SHP77 treated with DMSO at 0.1 percent for 48 hours (cell line): ENCODE measurements at regions not wholly inside any gene's neighbourhood (a gene's known extent, or its start where the extent isn't known, plus 50 kb on each side); places are given as distances from the start of the nearest gene placed in this dataset.
"Not testable (repeated sequence)": the region's sequence is repeated elsewhere in the genome, so short reads cannot be mapped to it uniquely, and the experiment has no call there.

Experiments used
- DNase-seq: peaks from one replicate; lab custom pipeline; 2025; lab: John Stamatoyannopoulos, UW

DNA sequence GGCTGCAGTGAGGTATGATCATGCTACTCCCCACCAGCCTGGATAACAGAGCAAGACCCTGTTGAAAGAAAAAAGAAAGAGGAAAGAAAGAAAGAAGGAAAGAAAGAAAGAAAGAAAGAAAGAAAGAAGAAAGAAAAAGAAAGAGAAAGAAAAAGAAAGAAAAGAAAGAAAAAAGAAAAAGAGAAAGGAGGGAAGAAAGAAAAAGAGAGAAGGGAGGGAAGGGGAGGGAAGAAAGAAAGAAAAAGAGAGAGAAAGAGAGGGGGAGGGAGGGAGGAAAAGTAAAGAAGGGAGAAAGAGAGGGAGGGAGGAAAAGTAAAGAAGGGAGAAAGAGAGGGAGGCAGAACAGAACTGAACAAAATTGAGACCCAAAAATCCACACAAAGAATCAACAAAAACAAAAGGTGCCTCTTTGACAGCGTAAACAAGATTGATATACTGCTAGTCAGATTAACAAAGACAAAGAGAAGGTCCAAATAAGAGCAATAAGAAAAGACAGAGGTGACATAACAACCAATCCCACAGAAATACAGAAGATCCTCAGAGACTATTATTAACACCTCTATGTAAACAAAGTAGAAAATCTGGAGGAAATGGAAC is 293.9 kb upstream of the AMIGO2 start:
- no peak for DNase-seq

DNA sequence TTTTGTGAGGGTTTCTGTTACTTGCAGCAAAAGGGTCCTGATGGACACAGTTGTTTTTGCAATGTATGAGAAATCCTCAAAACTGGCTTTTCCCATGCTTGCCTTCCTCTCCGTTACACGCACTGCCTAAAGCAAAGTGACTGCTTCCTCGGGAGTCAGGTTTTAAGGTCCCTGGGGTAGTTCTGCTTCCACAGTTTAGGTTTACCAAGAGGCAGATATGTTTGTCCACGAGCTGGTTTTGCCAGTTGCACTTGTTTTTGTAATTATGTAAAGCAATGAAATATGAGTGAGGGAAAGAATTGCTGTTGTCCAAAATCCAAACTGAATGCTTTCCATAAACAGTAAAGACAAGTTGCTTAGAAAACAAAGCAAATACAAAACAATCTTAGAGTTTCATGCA is 290.7 kb upstream of the AMIGO2 start:
- DNase-seq = no peak

DNA sequence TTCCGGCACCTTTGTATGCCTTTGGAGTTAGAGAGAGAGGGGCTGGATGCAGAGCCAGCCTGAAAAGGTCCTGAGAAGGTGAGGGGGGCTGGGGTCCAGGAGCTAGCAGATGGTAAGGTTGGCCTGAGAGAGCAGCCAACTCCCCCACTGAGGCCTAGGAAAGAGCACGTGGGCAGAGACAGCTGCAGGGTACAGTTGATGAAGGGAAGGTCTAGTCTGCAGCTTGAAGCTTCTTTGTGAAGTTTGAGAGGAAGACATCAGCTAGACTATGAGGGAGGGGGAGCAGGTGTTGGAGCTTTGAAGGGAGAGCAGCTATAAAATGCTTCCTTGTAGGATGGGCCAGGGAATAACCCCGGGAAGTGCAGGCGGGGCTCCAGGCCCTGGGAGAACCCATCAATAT is 289.3 kb upstream of the AMIGO2 start:
- DNase-seq = no peak

DNA sequence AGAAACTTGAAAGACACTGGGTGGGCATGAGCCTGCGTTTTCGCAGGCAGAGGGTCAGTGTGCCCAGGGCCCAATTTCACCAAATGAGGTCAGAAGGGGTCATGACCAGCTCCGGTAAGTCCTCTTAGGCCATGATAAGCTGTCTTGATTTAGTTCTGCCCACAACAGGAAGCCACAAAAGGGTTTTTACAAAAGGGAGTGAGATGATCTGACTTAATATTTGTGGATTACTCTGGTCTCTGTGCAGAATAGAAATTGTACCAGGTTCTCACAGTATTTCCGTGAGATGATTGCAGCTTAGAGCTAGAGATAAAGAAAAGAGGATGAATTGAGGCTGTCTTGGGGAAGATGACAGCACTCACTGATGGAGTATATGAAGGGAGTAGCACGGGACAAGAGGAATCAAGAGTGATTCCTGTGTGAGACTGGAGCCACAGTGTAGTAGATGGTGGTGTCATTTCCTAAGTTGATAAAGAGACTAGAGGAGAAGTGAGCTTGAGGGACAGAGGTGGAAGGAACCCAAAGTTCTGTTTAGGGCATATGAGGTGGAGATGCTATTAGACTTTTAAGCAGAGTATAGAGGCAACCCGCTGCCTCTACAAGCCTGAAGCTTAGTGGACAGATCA is 288.3 kb upstream of the AMIGO2 start:
- no peak for DNase-seq

DNA sequence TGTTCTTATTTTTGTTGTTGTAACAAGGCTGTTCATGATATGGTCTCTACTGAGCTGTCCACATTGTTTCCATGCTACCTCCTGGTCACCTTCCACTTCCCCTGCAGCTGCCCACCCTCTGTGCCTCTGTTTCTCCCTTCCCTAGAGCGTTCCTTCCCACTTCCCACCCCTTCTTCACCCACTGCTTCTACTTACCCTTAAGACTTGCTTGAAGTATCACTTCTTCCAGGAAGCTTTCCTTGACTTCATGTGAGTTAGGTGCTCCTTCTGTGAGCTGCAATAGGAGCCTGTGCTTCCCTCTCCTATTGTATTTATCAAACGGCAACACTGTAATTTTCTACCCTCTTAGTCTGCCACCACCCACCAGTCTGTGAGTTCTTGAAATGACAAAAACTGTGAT is 286.8 kb upstream of the AMIGO2 start:
- no peak for DNase-seq

DNA sequence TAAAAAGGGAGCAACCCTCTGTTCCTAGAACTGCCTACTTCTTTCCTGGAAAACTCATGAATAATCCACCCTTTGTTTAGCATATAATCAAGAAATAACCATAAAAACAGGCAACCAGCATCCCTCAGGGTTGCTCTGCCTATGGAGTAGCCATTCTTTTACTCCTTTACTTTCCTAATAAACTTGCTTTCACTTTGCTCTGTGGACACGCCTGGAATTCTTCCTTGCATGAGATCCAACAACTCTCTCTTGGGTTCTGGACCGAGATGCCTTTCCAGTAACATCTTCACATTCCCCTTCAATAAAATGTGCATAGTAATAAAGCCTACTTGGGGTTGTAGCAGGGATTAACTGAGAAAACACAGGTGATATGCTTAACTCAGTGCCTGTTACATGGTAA is 286.4 kb upstream of the AMIGO2 start:
- no peak for DNase-seq

DNA sequence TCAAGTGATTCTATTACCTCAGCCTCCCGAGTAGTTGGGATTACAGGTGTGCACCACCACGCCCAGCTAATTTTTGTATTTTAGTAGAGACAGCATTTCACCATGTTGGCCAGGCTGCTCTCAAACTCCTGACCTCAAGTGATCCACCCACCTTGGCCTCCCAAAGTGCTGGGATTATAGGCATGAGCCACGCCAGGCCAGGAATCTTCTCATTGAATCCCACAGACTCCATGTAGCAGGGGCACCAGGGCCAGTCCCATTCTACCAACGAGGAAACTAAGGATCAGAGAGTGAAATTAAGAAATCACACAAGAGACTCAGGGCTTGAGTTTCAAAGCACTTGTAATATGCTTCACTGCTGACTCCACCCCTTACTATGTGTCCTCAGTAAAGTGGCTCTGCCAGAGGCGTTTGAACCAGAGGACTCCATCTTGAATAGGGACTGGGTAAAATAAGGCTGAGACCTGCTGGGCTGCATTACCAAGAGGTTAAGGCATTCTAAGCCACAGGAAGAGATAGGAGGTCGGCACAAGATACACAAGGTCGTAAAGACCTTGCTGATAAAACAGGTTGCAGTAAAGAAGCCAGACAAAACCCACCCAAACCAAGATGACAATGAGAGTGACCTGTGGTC is 285.8 kb upstream of the AMIGO2 start:
- not testable (repeated sequence) for DNase-seq

DNA sequence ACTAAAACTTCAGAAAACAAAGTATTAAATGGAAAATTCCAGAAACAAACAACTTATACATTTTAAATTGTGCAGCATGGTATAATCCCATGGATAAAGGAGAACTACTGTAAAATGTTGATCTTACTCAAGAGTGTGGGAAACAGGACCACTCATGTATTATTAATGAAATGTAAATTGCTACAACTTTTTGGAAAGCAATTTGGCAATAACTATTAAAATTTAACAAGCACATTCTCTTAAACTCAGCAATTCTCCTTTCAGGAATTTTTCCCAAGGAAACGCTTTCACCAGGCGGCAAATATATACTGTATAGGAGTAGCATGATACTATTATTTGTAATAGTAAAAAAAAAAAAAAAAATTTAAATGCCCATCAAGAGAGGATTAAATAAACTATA is 284.5 kb upstream of the AMIGO2 start:
- no peak for DNase-seq

DNA sequence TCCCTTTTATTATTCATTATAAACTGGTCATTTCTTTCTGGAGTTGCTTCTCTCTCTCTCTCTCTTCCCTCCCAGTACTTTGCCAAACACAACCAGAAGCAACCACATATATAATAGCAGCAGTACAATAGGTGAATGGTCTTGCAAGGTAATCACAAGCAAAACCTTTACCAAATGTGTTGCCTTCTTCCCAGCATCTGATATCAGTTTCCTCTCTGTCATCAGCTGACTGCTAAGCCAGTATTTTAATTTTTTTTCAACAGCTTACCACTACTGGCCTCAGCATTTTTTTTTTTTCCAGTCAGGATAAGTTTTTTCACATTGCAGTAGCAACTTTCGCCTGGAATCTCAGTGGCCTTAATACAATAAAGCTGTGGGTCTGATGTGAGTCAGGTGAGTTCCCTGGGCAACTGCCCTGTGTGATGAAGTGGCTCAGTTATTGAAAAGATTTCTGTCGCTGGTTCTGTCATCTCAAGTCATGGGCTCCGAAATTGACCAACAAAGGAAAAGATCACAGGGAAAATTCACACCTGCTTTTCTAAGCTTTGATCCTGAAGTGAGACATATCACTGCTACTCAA is 282.5 kb upstream of the AMIGO2 start:
- no peak for DNase-seq

DNA sequence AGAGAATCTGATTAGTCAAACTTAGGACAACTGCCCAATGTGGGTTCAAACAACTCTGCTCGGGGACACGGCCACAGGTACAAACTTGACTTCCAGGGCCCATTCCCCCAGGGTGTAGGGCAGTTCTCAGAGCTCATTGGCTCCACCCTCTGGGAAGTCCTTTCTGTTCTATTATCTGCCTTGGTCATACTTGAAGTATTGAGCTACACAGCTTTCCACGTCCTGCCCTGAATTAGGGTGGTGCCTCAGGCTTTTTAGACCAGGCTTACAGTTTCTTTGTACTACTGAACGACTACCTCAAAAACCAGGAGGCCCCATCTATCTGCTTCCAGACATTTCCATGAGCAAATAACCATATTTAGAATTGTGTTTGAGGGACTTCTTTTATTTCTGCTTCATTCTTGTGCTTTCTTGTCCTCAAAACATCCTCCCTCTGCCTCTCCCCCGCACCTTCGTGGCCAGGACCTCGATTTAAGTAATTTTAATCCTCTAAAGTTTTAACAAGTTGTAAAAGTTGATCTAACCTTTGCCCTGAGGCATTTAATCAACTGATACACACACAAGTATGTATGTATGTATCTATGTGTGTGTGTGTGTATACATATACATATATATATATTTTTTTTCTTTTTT is 281.7 kb upstream of the AMIGO2 start:
- peak; percentile 20 for DNase-seq

DNA sequence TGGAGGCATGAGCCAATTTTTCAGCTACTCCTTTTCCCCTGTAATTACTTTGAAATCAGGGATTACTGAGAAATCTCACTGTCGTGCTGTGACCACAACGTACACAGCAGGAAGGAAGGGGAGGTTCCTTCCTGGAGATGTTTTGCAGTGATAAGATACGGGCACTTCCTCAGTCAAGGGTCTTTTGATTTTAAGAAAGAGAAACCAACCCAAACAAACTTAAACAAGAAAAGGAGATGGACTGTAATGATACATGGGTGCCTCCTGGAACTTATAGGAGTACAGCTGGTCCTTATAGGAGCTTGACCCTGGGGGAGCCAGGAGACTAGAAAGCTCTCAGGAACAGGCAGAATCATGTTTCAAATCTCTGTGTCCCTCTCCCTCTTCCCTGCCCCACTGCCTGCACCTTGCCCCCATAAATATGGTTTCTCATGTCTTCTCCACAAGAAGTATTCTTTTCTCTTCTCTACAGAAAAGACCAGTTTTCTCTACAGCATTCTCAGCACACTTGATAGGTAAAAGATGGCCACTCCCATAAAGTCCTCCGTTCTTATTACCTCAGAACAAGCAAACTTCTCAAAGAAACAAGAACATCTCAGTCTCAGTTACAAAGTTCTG is 281.1 kb upstream of the AMIGO2 start:
- no peak for DNase-seq

DNA sequence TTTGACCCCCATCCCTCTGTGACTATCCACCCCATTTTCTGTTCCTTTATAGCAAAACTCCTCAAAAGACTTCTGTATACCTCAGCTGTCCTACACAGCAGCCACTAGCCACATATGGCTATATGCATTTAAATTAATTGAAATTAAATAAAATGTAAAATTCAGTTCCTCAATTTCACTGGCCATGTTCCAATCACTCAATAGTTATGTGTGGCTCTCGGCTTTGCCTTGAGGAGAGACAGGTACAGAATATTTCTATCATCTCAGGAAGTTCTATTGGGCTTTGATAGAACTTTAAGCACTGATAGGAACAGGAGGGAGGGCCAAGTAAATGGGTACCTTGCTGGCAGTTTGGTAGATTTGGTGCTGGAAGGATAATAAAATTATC is 280.3 kb upstream of the AMIGO2 start:
- no peak for DNase-seq

DNA sequence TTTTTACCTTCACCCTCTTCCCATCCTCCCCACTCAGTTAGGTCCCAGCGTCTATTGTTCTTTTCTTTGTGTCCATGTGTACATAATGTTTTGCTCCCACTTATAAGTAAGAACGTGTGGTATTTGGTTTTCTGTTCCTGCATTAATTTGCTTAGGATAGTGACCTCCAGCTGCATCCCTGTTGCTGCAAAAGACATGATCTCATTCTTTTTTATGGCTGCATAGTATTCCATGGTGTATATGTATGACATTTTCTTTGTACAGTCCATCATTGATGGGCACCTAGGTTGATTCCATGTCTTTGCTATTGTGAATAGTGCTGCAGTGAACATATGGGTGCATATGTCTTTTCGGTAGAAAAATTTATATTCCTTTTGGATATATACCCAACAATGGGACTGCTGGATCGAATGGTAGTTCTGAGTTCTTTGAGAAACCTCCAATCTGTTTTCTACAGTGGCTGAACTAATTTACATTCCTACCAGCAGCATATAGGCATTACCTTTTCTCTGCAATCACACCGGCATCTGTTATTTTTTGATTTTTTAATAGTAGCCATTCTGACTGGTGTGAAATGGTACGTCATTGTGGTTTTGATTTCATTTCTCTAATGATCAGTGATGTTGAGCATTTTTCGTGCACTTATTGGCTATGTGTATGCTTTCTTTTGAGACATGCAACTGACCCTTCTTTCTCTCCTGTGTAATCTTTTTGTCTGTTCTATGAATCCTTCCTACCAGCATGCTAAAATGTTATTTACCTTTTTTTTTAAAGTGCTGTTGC is 279.7 kb upstream of the AMIGO2 start:
- no peak for DNase-seq

DNA sequence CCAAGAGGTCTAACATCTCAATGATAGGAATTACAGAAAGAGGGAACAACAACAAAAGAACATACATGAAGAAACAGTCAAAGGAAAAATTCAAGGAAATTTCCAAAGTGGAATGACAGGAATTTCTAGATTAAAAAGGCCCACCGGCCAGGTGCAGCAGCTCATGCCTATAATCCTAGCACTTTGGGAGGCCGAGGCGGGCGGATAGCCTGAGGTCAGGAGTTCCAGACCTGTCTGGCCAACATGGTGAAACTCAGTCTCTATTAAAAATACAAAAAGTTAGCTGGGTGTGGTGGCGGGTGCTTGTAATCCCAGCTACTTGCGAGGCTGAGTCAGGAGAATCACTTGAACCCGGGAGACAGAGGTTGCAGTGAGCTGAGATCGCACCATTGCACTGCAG is 277.2 kb upstream of the AMIGO2 start:
- DNase-seq = not testable (repeated sequence)

DNA sequence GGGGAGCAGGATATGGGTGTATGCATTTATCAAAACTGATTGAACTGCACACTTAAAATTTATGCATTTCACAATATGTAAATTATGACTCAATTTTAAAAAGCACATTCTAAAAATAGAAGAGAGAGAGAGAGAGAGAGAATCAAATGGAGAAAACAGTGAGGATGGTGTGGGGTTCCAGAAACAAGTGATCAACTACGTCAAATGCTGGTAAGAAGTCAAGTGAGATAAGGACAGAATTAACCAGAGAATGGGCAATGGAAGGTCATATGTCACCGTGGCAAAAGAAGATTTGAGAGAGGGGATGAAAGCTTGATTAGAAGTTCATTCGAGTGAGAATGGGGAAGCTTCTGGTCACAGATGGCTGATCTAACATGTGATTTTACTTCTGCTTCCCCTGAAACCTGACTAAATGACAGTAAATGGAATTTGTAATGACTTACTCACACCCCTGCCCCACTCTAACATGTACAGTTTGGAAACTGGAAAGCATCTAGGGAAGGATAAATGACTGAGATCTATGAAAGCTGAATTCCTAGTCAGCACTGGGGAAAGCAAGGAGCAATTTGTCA is 276.5 kb upstream of the AMIGO2 start:
- no peak for DNase-seq

DNA sequence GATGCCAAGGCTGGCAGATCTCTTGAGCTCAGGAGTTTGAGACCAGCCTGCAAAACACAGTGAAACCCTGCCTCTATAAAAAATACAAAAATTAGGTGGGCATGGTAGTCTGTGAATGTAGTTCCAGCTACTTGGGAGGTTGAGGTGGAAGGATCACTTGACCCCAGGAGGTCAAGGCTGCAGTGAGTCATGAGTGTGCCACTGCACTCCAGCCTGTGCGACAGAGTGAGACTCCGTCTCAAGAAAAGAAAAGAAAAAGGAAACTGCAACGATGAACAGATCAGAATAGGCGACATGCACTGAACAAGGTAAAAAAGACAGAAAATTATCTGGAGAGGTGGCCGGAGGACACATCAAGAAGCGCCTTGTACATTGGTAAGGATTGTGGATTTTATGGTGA is 273.7 kb upstream of the AMIGO2 start:
- no peak for DNase-seq

DNA sequence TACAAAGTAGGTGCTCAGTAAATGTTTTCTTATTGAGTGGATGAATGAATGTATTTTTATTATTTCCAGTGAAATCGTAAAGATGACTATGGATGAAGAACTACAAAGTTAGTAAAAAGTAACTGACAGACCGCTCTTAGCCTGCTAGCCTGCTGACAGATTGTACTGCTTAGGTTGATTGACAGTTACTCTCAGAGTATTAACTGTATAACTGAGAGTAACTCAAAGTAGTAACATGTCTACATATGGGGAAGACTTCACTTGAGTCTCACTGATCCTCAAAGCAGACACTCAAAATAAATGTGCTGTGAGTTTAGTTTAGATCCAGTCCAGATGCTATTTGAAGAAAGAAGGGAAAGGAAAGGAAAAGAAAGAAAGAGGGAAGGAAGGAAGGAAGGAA is 272.3 kb upstream of the AMIGO2 start:
- DNase-seq = no peak

DNA sequence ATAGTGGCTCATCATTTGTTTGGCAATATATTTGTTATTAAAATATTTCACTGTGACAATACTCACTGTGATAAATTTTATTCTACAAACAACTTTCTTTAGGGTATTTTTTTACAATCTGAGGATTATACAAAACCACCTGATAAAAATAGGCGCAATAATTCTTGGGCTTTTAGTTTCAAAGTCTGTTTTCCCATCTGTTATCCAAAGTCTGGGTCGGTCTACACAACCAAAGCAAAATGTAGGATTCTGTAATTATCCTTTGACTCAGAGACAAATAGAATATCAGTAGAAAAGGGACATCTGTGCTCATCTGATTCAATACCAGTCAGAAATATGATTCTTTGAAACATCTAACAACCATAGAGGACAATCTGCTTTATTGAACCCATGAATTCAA is 271.8 kb upstream of the AMIGO2 start:
- no peak for DNase-seq

DNA sequence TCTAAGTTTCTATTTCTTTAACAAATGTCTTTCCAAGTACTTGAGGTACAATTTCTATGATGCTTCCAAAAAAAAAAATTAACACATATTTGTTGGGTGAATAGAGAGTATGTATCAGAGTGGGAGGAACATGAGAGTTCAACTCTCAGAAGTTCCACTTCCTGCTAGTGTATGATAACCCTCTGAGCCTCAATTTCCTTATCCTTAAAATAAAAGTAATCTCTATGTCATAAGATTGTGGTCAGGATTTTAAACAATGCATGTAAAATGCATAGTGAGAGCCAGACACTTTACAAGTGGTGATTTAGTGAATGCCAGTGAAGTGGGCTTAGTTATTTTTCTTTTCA is 270.3 kb upstream of the AMIGO2 start:
- no peak for DNase-seq

DNA sequence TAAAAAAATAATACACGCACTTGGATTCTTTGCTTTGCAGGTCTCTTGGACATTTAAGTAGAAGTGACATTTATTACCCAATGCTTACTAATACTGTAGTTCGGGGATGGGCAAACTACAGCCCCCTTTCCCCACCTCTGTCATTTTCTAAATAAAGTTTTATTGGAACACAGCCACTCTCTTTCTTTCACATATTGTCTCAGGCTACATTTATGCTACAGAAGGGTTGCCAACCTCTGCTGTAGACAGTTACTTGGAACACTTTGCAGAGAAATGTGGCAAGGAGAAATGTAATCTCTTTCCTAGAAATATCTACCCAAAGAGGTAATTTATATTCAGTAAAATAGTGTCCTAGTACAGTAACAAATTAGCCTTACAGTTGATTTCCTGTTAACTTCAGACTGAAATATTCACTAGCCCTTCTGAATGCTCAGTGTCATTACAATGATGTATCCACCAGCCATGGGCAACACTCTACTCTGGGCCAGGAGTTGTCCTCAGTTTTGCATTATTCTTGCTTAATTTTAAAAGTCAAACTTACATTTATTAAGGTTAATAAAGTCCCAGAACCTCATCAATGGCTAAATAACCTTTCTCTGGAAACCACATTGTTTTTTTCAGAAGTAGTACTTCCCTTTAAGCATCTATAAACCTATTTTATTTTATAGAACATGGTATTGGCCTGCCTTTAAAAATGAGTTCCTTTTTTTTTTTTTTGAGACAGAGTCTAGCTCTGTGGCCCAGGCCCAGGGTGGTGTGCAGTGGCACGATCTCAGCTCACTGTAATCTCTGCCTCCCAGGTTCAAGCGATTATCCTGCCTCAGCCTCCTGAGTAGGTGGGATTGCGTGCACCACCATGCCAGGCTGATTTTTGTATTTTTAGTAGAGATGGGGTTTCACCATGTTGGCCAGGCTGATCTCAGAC is 269.6 kb upstream of the AMIGO2 start:
- DNase-seq = no peak
